ENCODE measurements at regions not wholly inside any gene's neighbourhood (a gene's known extent, or its start where the extent isn't known, plus 50 kb on each side); places are given as distances from the start of the nearest gene placed in this dataset.

- ChIA-PET CTCF (no interaction called here), POLR2A (no interaction called here)
These were observed 357.8 kb downstream of the BMPER start for GRCh38 chr7:34263168-34263567.

GRCh38 chr7:34269084-34269483 is 363.7 kb downstream of the BMPER start:
- ChIA-PET POLR2A (no interaction called here), CTCF (no interaction called here)

GRCh38 chr7:34275624-34276023 is 370.3 kb downstream of the BMPER start:
- POLR2A ChIA-PET, result no interaction called here
- CTCF ChIA-PET, result no interaction called here

- ChIA-PET CTCF (no interaction called here), POLR2A (no interaction called here)
These were observed 371.9 kb downstream of the BMPER start for GRCh38 chr7:34277016-34277802.

GRCh38 chr7:34277803-34278199 is 372.5 kb downstream of the BMPER start:
- ChIA-PET POLR2A (no interaction called here), CTCF (no interaction called here)

- POLR2A ChIA-PET, result no interaction called here
- CTCF ChIA-PET, result no interaction called here
These were observed 375.9 kb downstream of the BMPER start for GRCh38 chr7:34281260-34281659.

GRCh38 chr7:34282271-34282670 is 375.7 kb upstream of the NPSR1 start:
- ChIA-PET CTCF (no interaction called here), POLR2A (no interaction called here)

GRCh38 chr7:34296663-34297062 is 361.4 kb upstream of the NPSR1 start:
- ChIA-PET POLR2A (no interaction called here), CTCF (no interaction called here)

- POLR2A ChIA-PET, result no interaction called here
- CTCF ChIA-PET, result no interaction called here
These were observed 359.5 kb upstream of the NPSR1 start for GRCh38 chr7:34298492-34299013.

- POLR2A ChIA-PET, result no interaction called here
- CTCF ChIA-PET, result no interaction called here
These were observed 359.0 kb upstream of the NPSR1 start for GRCh38 chr7:34299066-34299465.

GRCh38 chr7:34307540-34307939 is 350.5 kb upstream of the NPSR1 start:
- ChIA-PET CTCF (no interaction called here), POLR2A (no interaction called here)

GRCh38 chr7:34308595-34308994 is 349.4 kb upstream of the NPSR1 start:
- ChIA-PET POLR2A (no interaction called here), CTCF (no interaction called here)

- POLR2A ChIA-PET, result no interaction called here
- CTCF ChIA-PET, result interaction anchor here (0.7 kb wide), 1 partner anchor 423 kb away, joined by 3 read pairs; no protein-coding TSS in a partner anchor
These were observed 348.9 kb upstream of the NPSR1 start for GRCh38 chr7:34309116-34309515.

- POLR2A ChIA-PET, result no interaction called here
- CTCF ChIA-PET, result interaction anchor here (0.7 kb wide), 1 partner anchor 422 kb away, joined by 3 read pairs; no protein-coding TSS in a partner anchor
These were observed 348.4 kb upstream of the NPSR1 start for GRCh38 chr7:34309584-34309983.

GRCh38 chr7:34311591-34311990 is 346.4 kb upstream of the NPSR1 start:
- ChIA-PET POLR2A (no interaction called here), CTCF (no interaction called here)

- ChIA-PET POLR2A (no interaction called here), CTCF (no interaction called here)
These were observed 345.4 kb upstream of the NPSR1 start for GRCh38 chr7:34312624-34313023.

- POLR2A ChIA-PET, result no interaction called here
- CTCF ChIA-PET, result no interaction called here
These were observed 344.7 kb upstream of the NPSR1 start for GRCh38 chr7:34313289-34313688.

GRCh38 chr7:34315032-34315431 is 343.0 kb upstream of the NPSR1 start:
- ChIA-PET CTCF (no interaction called here), POLR2A (no interaction called here)

- CTCF ChIA-PET, result no interaction called here
- POLR2A ChIA-PET, result no interaction called here
These were observed 341.0 kb upstream of the NPSR1 start for GRCh38 chr7:34317039-34317438.

- ChIA-PET POLR2A (no interaction called here), CTCF (interaction anchor here (1.2 to 1.3 kb wide), 2 partner anchors 10 to 16 kb away, joined by 3 read pairs; no protein-coding TSS in a partner anchor)
These were observed 337.6 kb upstream of the NPSR1 start for GRCh38 chr7:34320412-34320811.

GRCh38 chr7:34320926-34321661 is 336.9 kb upstream of the NPSR1 start:
- POLR2A ChIA-PET, result no interaction called here
- CTCF ChIA-PET, result interaction anchor here (1.2 to 1.3 kb wide), 2 partner anchors 9 to 15 kb away, joined by 3 read pairs; no protein-coding TSS in a partner anchor
